Transverse colon (tissue), 4 donors: ENCODE measurements at regions not wholly inside any gene's neighbourhood (a gene's known extent, or its start where the extent isn't known, plus 50 kb on each side); places are given as distances from the start of the nearest gene placed in this dataset.

Experiments
- DNase-seq: peaks from one replicate; pipeline ENCODE4 v3.0.0-alpha.2; 2019
- H3K27ac ChIP-seq, 4 donors: fragments of 200-600 bp; sonication (generic); 2 replicates each; pipeline ENCODE4 v1.5.1; 2016 to 2018; ENCODE audit warnings: inconsistent platforms in 4 of 4
- H3K27me3 ChIP-seq: fragments of 200-600 bp; sonication (generic); 2 replicates; pipeline ENCODE4 v1.5.1; 2017; ENCODE audit warnings: inconsistent platforms
- H3K36me3 ChIP-seq, 4 donors: fragments of 200-600 bp; sonication (generic); 2 replicates each; pipeline ENCODE4 v1.5.1; 2017 to 2019; ENCODE audit warnings: inconsistent platforms in 4 of 4
- H3K4me1 ChIP-seq, 4 donors: fragments of 200-600 bp; sonication (generic); 2 replicates each; pipeline ENCODE4 v1.5.1; 2017 to 2020; ENCODE audit warnings: inconsistent platforms in 4 of 4
- H3K4me3 ChIP-seq, 4 donors: fragments of 200-600 bp; sonication (generic); 1 replicate in 1 of 4; 2 replicates in 3 of 4; pipeline versions ENCODE4 v1.5.1 to v1.6.1; 2017 to 2019; ENCODE audit warnings: inconsistent platforms in 4 of 4
- H3K9me3 ChIP-seq, 2 donors: fragments of 200-600 bp; sonication (generic); 2 replicates each; pipeline ENCODE4 v1.5.1; 2017 to 2019; ENCODE audit warnings: inconsistent platforms in 2 of 2
- CTCF ChIP-seq, 5 experiments: fragments of 200-600 bp in 3 of 5; fragments of 450-650 bp in 2 of 5; sonication (generic) in 3 of 5; IDR thresholded peaks; 1 replicate in 2 of 5; 2 replicates in 3 of 5; pipeline ENCODE4 v1.5.1; 2016 to 2017; ENCODE audit warnings: antibody characterized with exemption in 5 of 5, inconsistent platforms in 3 of 5, mild to moderate bottlenecking in 2 of 5, moderate library complexity in 1 of 5
- EP300 ChIP-seq: sonication (generic); formaldehyde crosslinking; IDR thresholded peaks from one replicate; pipeline ENCODE4 v1.6.1; 2017; ENCODE audit warnings: antibody characterized with exemption, low read depth
- POLR2A ChIP-seq: fragments of 450-650 bp; IDR thresholded peaks from one replicate; pipeline ENCODE4 v1.6.1; 2016; ENCODE audit warnings: antibody characterized with exemption, mild to moderate bottlenecking, moderate library complexity
- POLR2AphosphoS5 ChIP-seq, 3 donors: sonication (generic); formaldehyde crosslinking; IDR thresholded peaks; one replicate each; pipeline ENCODE4 v1.6.1; 2016; ENCODE audit warnings: antibody characterized with exemption in 3 of 3
- WGBS, 2 donors: methylation state at CpG; one replicate each; pipeline ENCODE4 v1.1.5; 2018; ENCODE audit warnings: low coverage in 1 of 2; 5-methylcytosine and 5-hydroxymethylcytosine counted together
- in situ Hi-C, 4 donors: fragments of 200-750 bp; cut with MboI; loops; one replicate each; pipeline versions ENCODE4 v1.15.0 to v1.15.1; 2017; ENCODE audit warnings: low sequenced_read_pairs in 3 of 4, low pct_ligation_motif_present in 1 of 4, low pct_unique_long_range_greater_than_20kb in 1 of 4
- intact Hi-C: fragments of 100-400 bp; cut with DNase I; formaldehyde crosslinking; loops from one replicate; pipeline ENCODE4 v1.15.1; 2023; ENCODE audit warnings: low total_unique reads

DNA sequence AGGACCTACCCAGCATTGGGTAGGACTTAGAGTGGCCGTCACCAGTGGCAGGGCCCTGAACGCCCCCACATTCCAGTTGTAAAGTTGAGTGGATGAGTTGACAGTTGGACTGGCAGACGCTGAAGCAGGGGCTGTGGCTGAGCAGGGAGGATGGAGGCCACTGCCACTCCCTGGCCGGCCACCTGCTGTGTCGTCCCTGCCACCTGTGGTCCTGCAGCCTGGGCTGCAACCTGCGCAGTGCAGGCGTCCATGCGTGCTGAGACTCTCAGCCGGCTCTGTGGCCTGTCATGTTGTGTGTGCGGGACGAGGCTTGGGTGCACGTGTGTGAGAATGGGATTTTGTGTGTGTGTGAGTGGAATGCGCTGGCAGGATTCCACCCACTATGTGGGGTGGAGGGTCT, 80.8 kb downstream of the SCGB2B2 start:
- Histone ChIP-seq H3K27ac (no peak overlapping the region), H3K4me1 (no peaks in the 10 kb centered on the region), H3K9me3 (no peaks in the 10 kb centered on the region), H3K36me3 (no peaks in the 10 kb centered on the region), H3K27me3 (no peaks in the 10 kb centered on the region), H3K4me3 (no peak overlapping the region)
- TF ChIP-seq EP300 (no peak), POLR2AphosphoS5 (IDR thresholded peaks at IDR 0.05) (no peak), CTCF (IDR thresholded peaks at IDR 0.05) (no peak), POLR2A (no peak)
- in situ Hi-C loops (no loop called here), intact Hi-C loops (no loop called here)
- DNase-seq, result no peak
- WGBS, 2 donors, result 83% methylated on average over 12 of the region's 13 CpGs; no CpG with 5 or more reads in 1 of the 2 donors

DNA sequence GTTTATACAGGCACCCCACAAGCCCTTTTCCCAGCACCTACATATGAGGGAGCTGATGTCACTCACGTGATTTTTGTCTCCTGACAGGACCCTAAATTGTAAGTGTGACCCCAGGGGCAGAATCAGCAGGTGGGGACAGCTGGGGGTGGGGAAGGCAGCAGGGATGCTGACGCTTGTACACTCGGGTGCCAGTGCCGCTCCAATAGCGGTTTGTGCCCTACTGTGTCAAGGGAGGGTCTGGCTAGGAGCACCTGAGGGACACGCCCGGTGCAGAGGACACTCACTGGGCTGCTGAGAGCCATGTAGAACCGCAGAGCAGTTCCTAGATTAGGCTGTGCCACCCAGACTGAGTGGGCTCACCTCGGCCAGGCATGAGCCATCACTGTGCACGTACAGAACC, 81.3 kb downstream of the SCGB2B2 start:
- TF ChIP-seq POLR2AphosphoS5 (IDR thresholded peaks at IDR 0.05), result no peak
- no peak for TF ChIP-seq CTCF (IDR thresholded peaks at IDR 0.05)
- TF ChIP-seq EP300, result no peak
- no peak for TF ChIP-seq POLR2A
- Histone ChIP-seq H3K36me3 (no peaks in the 10 kb centered on the region), H3K9me3 (no peaks in the 10 kb centered on the region), H3K27ac (no peak overlapping the region), H3K4me3 (no peak overlapping the region), H3K4me1 (no peaks in the 10 kb centered on the region), H3K27me3 (no peaks in the 10 kb centered on the region)
- intact Hi-C loops (no loop called here), in situ Hi-C loops (no loop called here)
- no peak for DNase-seq
- WGBS, 2 donors, result 69% methylated on average over 9 of the region's 10 CpGs; no CpG with 5 or more reads in 1 of the 2 donors

DNA sequence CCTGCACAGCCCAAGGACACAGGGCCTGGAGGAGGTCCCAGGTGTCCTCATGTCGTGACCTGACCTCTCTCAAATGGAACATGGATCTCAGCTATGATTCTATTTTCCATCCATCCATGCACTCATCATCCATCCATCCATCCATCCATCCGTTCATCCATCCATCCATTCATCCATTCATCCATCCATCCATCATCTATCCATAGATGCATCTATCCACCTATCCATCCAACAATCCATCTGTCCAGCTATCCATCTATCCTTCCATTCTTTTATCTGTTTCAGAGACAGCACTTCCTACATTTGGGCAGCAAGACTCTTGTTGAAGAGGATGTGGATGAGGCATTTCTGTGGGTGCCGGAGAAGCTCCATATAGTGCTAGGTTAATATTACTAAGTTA, 86.7 kb downstream of the SCGB2B2 start:
- Histone ChIP-seq H3K27ac (no peak overlapping the region), H3K27me3 (no peaks in the 10 kb centered on the region), H3K4me3 (no peak overlapping the region), H3K9me3 (peaks cover 0 to 4% of the 10 kb centered on the region in 2 donors), H3K4me1 (no peaks in the 10 kb centered on the region), H3K36me3 (no peaks in the 10 kb centered on the region)
- in situ Hi-C loops (no loop called here), intact Hi-C loops (no loop called here)
- no peak for TF ChIP-seq POLR2AphosphoS5 (IDR thresholded peaks at IDR 0.05)
- no peak for TF ChIP-seq EP300
- no peak for TF ChIP-seq CTCF (IDR thresholded peaks at IDR 0.05)
- no peak for TF ChIP-seq POLR2A
- 69 to 87% methylated on average over 3 of the region's 3 CpGs for WGBS, 2 donors
- no peak for DNase-seq

DNA sequence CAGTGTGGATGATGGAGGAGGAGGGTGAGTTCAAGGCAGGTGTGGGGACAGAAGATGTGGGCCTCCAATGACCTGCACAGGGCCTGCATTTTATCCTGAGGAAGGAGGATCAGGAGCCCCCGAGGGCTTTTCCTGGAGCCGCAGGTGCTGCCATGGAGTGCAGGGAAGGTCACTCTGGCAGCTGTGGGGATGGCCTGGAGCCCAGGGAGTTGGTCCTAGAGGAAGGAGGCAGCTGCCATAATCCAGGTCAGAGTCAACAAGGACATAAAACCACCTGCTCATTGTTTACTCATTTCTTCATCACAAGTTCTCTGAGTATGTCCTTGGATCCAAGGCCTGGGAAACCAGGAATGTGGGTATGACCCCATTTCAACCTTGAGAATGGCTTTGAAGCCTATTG, 87.2 kb downstream of the SCGB2B2 start:
- H3K27me3 ChIP-seq, result no peaks in the 10 kb centered on the region
- no peak for DNase-seq
- in situ Hi-C loops, result no loop called here
- no peak overlapping the region for H3K4me3 ChIP-seq
- peaks cover 0 to 4% of the 10 kb centered on the region in 2 donors for H3K9me3 ChIP-seq
- no peaks in the 10 kb centered on the region for H3K4me1 ChIP-seq
- intact Hi-C loops, result no loop called here
- 47% methylated on average over 2 of the region's 2 CpGs; no CpG with 5 or more reads in 1 of the 2 donors for WGBS, 2 donors
- no peaks in the 10 kb centered on the region for H3K36me3 ChIP-seq
- no peak for TF ChIP-seq POLR2AphosphoS5 (IDR thresholded peaks at IDR 0.05)
- TF ChIP-seq CTCF (IDR thresholded peaks at IDR 0.05), result no peak
- TF ChIP-seq EP300, result no peak
- TF ChIP-seq POLR2A, result no peak
- H3K27ac ChIP-seq, result no peak overlapping the region
